ENCODE measurements at regions not wholly inside any gene's neighbourhood (a gene's known extent, or its start where the extent isn't known, plus 50 kb on each side); places are given as distances from the start of the nearest gene placed in this dataset.

DNA sequence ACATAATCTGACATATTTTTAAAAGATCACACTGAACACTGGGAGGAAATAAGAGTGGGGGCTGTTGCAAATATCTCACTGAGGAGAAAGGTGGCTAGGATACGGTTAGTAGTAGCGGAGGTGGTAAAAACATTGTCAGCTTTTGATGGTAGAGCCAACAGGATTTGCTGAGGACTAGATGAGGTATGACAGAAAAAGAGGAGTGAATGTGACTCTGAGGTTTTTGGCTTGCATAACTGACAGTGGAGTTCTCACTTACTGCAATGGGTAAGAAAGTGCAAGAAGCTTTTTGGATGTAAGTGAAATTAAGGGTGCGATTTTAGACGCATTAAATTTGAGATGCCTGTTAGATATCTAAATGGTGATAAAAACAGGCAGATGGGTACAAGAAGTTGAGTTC, 102.0 kb upstream of the MBL2 start:
- intact Hi-C loops (cut with micrococcal nuclease): no loop called here
- ChIA-PET POLR2A (no interaction called here), CTCF (no interaction called here)
- H3K9me3 ChIP-seq (ENCODE audit: control extremely low read depth in 1 of 3, control insufficient read depth in 2 of 3, insufficient read depth in 1 of 3, low read length in 2 of 3): peaks cover 0 to 4% (median 0%) of the 10 kb centered on the region in 3 donors
- Mint-ChIP-seq H3K27ac (no peak overlapping the region), H3K27me3 (no peaks in the 10 kb centered on the region), H3K4me1 (no peaks in the 10 kb centered on the region), H3K9me3 (ENCODE audit: insufficient read depth) (no peaks in the 10 kb centered on the region), H3K4me3 (no peak overlapping the region)
- no peak overlapping the region for H2AFZ ChIP-seq (ENCODE audit: insufficient read depth, low read depth, low read length, poor library complexity, severe bottlenecking)
- WGBS (ENCODE audit: insufficient coverage): 75% methylated on average over 4 of the region's 4 CpGs
- H3K9ac ChIP-seq (ENCODE audit: low read length): no peak overlapping the region
- H3K27ac ChIP-seq (ENCODE audit: low read length in 2 of 2): no peak overlapping the region
- no peaks in the 10 kb centered on the region for H4K20me1 ChIP-seq (ENCODE audit: control insufficient read depth, insufficient read depth, low read length, poor library complexity, severe bottlenecking)
- H3K4me2 ChIP-seq (replicated peaks; ENCODE audit: low read depth, low read length, poor library complexity, severe bottlenecking): no peak overlapping the region
- TF ChIP-seq CTCF (IDR thresholded peaks at IDR 0.05) (no peak), EZH2 (IDR thresholded peaks at IDR 0.05; ENCODE audit: borderline replicate concordance, insufficient read depth, low read depth, low read length, poor library complexity, severe bottlenecking) (no peak)
- no peak overlapping the region for H3K4me3 ChIP-seq (ENCODE audit: control extremely low read depth in 1 of 5, extremely low read depth in 1 of 5, insufficient read depth in 1 of 5, low read depth in 2 of 5, low read length in 4 of 5)
- DNase-seq (no peak), ATAC-seq (ENCODE audit: low read depth) (no peak)
- H3K27me3 ChIP-seq (replicated peaks in 1 of 4; ENCODE audit: control extremely low read depth in 1 of 4, control insufficient read depth in 3 of 4, insufficient read depth in 4 of 4, low read length in 3 of 4): no peaks in the 10 kb centered on the region
- no peaks in the 10 kb centered on the region for H3K79me2 ChIP-seq (ENCODE audit: control insufficient read depth, insufficient read depth, low read length)
- no peaks in the 10 kb centered on the region for H3K36me3 ChIP-seq (replicated peaks in 1 of 2; ENCODE audit: control extremely low read depth in 1 of 2, control insufficient read depth in 1 of 2, extremely low read depth in 1 of 2, insufficient read depth in 2 of 2, low read length in 1 of 2)
- no peaks in the 10 kb centered on the region for H3K4me1 ChIP-seq (ENCODE audit: control insufficient read depth in 2 of 2, insufficient read depth in 2 of 2, low read length in 2 of 2)

GRCh38 chr10:52871191-52871843, 98.7 kb upstream of the MBL2 start:
- no peak overlapping the region for H3K27ac ChIP-seq (ENCODE audit: low read length in 2 of 2)
- H3K36me3 ChIP-seq (replicated peaks in 1 of 2; ENCODE audit: control extremely low read depth in 1 of 2, control insufficient read depth in 1 of 2, extremely low read depth in 1 of 2, insufficient read depth in 2 of 2, low read length in 1 of 2): no peaks in the 10 kb centered on the region
- Mint-ChIP-seq H3K4me1 (no peaks in the 10 kb centered on the region), H3K4me3 (no peak overlapping the region), H3K27me3 (no peaks in the 10 kb centered on the region), H3K9me3 (ENCODE audit: insufficient read depth) (no peaks in the 10 kb centered on the region), H3K27ac (no peak overlapping the region)
- no peaks in the 10 kb centered on the region for H3K4me1 ChIP-seq (ENCODE audit: control insufficient read depth in 2 of 2, insufficient read depth in 2 of 2, low read length in 2 of 2)
- DNase-seq (no peak), ATAC-seq (ENCODE audit: low read depth) (no peak)
- POLR2A ChIA-PET: no interaction called here
- CTCF ChIA-PET: no interaction called here
- TF ChIP-seq CTCF (IDR thresholded peaks at IDR 0.05): no peak
- TF ChIP-seq EZH2 (IDR thresholded peaks at IDR 0.05; ENCODE audit: borderline replicate concordance, insufficient read depth, low read depth, low read length, poor library complexity, severe bottlenecking): no peak
- H3K9ac ChIP-seq (ENCODE audit: low read length): no peak overlapping the region
- H3K4me3 ChIP-seq (ENCODE audit: control extremely low read depth in 1 of 5, extremely low read depth in 1 of 5, insufficient read depth in 1 of 5, low read depth in 2 of 5, low read length in 4 of 5): no peak overlapping the region
- no peak overlapping the region for H2AFZ ChIP-seq (ENCODE audit: insufficient read depth, low read depth, low read length, poor library complexity, severe bottlenecking)
- H3K9me3 ChIP-seq (ENCODE audit: control extremely low read depth in 1 of 3, control insufficient read depth in 2 of 3, insufficient read depth in 1 of 3, low read length in 2 of 3): peaks cover 0 to 11% (median 5%) of the 10 kb centered on the region in 3 donors
- H3K79me2 ChIP-seq (ENCODE audit: control insufficient read depth, insufficient read depth, low read length): no peaks in the 10 kb centered on the region
- no peak overlapping the region for H3K4me2 ChIP-seq (replicated peaks; ENCODE audit: low read depth, low read length, poor library complexity, severe bottlenecking)
- 90% methylated on average over 22 of the region's 24 CpGs for WGBS (ENCODE audit: insufficient coverage)
- H4K20me1 ChIP-seq (ENCODE audit: control insufficient read depth, insufficient read depth, low read length, poor library complexity, severe bottlenecking): no peaks in the 10 kb centered on the region
- intact Hi-C loops (cut with micrococcal nuclease): no loop called here
- no peaks in the 10 kb centered on the region for H3K27me3 ChIP-seq (replicated peaks in 1 of 4; ENCODE audit: control extremely low read depth in 1 of 4, control insufficient read depth in 3 of 4, insufficient read depth in 4 of 4, low read length in 3 of 4)

Data from B cell (primary cell).